ENCODE measurements at regions not wholly inside any gene's neighbourhood (a gene's known extent, or its start where the extent isn't known, plus 50 kb on each side); places are given as distances from the start of the nearest gene placed in this dataset.

GRCh38 chr14:95439881-95440280 lies 76.6 kb downstream of the SYNE3 start:
- TF ChIP-seq CTCF (IDR thresholded peaks at IDR 0.05; ENCODE audit: extremely low read depth, insufficient read depth, missing control alignments) = no peak
- DNase-seq (ENCODE audit: low spot score) = no peak
- in situ Hi-C loops (cut with MboI; ENCODE audit: low pct_unique_long_range_greater_than_20kb, low sequenced_read_pairs, unreplicated experiment) = loop anchor here (25.0 kb wide), 1 partner anchor 547 kb away; no protein-coding TSS in a partner anchor

- DNase-seq (ENCODE audit: low spot score) = no peak
- TF ChIP-seq CTCF (IDR thresholded peaks at IDR 0.05; ENCODE audit: extremely low read depth, insufficient read depth, missing control alignments) = no peak
- in situ Hi-C loops (cut with MboI; ENCODE audit: low pct_unique_long_range_greater_than_20kb, low sequenced_read_pairs, unreplicated experiment) = loop anchor here (25.0 kb wide), 1 partner anchor 550 kb away; no protein-coding TSS in a partner anchor
Observed at GRCh38 chr14:95437715-95438114, 78.7 kb downstream of the SYNE3 start.

- in situ Hi-C loops (cut with MboI; ENCODE audit: low pct_unique_long_range_greater_than_20kb, low sequenced_read_pairs, unreplicated experiment) = loop anchor here (25.0 kb wide), 1 partner anchor 551 kb away; no protein-coding TSS in a partner anchor
Observed at GRCh38 chr14:95436354-95436753, 80.1 kb downstream of the SYNE3 start.

GRCh38 chr14:95434121-95434520 lies 82.3 kb downstream of the SYNE3 start:
- no peak for DNase-seq (ENCODE audit: low spot score)
- in situ Hi-C loops (cut with MboI; ENCODE audit: low pct_unique_long_range_greater_than_20kb, low sequenced_read_pairs, unreplicated experiment) = loop anchor here (25.0 kb wide), 1 partner anchor 553 kb away; no protein-coding TSS in a partner anchor
- no peak for TF ChIP-seq CTCF (IDR thresholded peaks at IDR 0.05; ENCODE audit: extremely low read depth, insufficient read depth, missing control alignments)

More at GRCh38 chr14:95436354-95436753, 80.1 kb downstream of the SYNE3 start:
- no peak for TF ChIP-seq CTCF (IDR thresholded peaks at IDR 0.05; ENCODE audit: extremely low read depth, insufficient read depth, missing control alignments)
- no peak for DNase-seq (ENCODE audit: low spot score)

- DNase-seq (ENCODE audit: low spot score) = no peak
- in situ Hi-C loops (cut with MboI; ENCODE audit: low pct_unique_long_range_greater_than_20kb, low sequenced_read_pairs, unreplicated experiment) = loop anchor here (25.0 kb wide), 1 partner anchor 554 kb away; no protein-coding TSS in a partner anchor
- no peak for TF ChIP-seq CTCF (IDR thresholded peaks at IDR 0.05; ENCODE audit: extremely low read depth, insufficient read depth, missing control alignments)
Observed at GRCh38 chr14:95433094-95433478, 83.4 kb downstream of the SYNE3 start.

- DNase-seq (ENCODE audit: low spot score) = no peak
- peak; percentile 60 for TF ChIP-seq CTCF (IDR thresholded peaks at IDR 0.05; ENCODE audit: extremely low read depth, insufficient read depth, missing control alignments)
Observed at GRCh38 chr14:95432144-95433093, 84.0 kb downstream of the SYNE3 start.

More at GRCh38 chr14:95432144-95433093, 84.0 kb downstream of the SYNE3 start:
- in situ Hi-C loops (cut with MboI; ENCODE audit: low pct_unique_long_range_greater_than_20kb, low sequenced_read_pairs, unreplicated experiment) = loop anchor here (25.0 kb wide), 1 partner anchor 555 kb away; no protein-coding TSS in a partner anchor
